HG02642 (cell line): ENCODE measurements at regions not wholly inside any gene's neighbourhood (a gene's known extent, or its start where the extent isn't known, plus 50 kb on each side); places are given as distances from the start of the nearest gene placed in this dataset.

ENCODE experiments used
- ATAC-seq: cut with Tn5 transposase; IDR thresholded peaks from one replicate; pipeline ENCODE4 v1.9.1; 2021; ENCODE audit warnings: mild to moderate bottlenecking; ENCODE audit not compliant: unreplicated experiment, poor library complexity

DNA sequence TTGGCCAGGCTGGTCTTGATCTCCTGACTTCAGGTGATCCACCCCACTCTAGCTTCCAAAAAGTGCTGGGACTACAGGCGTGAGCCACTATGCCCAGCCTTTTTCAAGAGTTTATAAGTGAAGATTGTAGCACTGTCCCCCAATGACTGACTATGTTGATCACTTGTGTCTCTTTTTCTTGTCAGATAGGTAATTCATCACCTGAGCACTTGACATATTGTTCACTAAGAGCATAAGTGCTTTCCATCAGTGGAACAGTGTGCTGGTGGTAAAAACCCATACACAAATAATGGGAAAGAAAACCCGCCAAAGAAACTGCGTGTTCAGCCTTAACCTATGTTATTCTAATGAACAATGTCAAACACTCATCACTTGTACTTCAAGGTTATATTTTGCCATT lies 414.4 kb upstream of the CDH7 start:
- ATAC-seq, result no peak

DNA sequence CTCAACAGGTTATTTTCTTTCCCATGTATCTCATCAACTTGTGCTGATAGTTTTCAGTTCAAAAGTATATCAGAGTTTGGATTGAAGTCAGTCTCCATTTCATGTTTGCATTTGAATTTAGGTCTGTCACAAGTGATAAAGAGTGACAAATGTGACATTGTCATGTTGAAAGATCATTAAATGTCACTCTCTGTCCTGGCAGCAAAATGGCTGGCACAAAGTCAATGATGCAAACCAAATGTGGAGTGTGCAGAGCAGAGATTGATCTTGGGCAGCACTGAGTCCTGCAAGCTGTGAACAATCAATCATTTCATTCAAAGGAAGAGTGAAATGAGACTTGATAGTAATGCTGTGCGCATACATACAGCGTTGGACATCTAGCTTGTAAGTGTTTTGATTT lies 421.8 kb upstream of the CDH7 start:
- ATAC-seq, result no peak

DNA sequence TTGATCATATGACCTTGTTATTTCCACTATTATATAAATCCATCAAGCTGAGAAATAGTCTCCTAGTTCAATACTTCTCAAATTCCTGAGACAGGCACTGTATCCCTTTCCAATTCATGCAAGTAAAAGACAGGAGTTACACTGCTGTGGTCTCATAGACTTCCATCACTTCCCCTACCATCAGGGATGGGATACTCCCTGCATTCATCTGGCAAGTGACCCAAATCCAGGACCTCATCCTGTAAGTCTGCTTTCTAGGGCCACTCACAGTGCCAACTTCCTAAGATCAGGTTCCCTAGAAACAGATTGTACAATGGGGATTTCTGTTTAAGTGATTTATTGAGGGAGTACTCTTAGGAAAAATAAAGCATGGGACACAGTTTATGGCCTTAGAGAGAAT lies 424.0 kb upstream of the CDH7 start:
- ATAC-seq, result no peak

DNA sequence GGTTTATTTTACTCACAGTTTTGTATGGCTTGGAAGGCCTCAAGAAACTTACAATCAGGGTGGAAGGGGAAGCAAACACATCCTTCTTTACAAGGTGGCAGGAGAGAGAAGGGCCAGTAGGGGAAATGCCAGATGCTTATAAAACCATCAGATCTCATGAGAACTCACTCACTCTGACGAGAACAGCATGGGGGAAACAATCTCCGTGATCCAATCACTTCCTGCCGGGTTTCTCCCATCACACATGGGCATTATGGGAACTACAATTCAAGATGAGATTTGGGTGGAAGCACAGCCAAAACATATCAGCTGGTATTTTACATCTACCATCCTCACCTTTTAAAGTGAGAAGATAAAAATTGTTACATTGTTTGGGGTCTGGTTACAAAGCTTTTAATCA lies 427.9 kb upstream of the CDH7 start:
- ATAC-seq, result no peak

DNA sequence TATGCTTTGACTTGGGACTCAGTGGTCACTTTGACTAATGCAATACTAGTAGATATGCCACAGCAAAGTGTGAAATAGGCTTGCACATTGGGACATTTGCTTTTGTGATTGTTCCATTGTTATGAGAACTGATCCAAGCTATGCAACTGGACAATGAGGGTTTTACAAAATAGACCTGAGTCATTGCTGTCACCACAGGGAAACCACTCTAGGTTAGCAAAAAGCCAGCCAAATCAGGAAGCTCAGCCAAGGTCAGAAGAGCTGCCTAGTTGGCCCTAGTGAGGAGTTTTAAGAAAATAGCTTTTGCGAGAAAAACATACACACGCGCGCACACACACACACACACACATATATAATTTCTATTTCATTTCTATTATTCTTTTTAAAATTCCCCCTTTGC lies 452.4 kb upstream of the CDH7 start:
- no peak for ATAC-seq

DNA sequence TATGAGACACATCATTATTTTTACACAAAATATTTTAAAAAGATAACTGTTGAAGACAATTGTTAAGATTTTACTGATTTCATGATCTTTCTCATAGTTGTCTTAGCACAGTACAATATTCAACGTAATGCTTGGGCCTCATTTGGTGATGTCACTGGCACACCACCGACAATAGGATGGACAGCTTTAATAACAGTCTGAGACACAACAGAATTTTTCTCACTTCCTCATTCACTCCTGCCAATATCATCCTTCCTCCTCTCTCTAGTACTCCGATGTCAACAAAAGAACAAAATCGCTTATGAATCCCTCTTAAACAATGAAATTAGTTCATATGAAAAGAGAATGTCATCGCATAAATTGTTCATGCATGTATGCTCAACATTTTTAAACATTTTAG lies 461.9 kb upstream of the CDH7 start:
- ATAC-seq, result no peak

DNA sequence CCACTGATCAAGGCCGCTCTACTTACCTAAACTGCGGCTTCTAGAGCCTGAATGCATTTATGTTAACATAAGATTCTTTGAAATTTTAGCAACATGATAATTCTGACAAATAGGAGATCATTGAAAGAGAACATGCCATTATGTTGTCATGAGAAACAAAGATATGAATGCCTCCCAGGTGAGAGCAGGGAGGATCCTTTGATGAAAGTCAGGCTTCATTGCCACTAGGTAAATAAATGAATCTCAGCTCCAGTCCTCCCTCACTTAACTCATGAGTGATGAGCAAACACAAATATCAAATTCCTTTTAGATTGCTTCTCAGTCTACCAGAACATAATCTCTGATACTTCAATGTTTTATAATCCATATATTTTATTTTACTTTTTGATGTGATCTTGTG lies 463.2 kb upstream of the CDH7 start:
- ATAC-seq, result no peak

DNA sequence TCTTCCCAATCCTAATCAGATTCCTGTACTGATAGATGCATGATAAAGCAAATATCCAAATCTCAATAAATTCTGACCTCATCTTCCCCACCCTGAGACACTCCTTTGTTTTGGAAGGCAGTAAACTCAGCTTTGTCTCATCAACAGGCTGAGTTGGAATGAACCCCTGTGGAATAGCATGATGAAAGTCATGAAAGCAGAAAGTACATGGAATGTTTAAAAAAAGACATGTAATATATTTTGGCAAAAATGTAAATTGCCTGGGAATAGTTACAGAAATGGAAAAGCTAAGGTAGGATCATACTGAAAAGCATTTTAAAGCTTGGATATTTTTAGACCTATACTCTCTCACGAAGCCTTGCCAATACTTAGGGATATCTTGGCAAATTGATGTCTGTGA lies 468.7 kb upstream of the CDH7 start:
- no peak for ATAC-seq

DNA sequence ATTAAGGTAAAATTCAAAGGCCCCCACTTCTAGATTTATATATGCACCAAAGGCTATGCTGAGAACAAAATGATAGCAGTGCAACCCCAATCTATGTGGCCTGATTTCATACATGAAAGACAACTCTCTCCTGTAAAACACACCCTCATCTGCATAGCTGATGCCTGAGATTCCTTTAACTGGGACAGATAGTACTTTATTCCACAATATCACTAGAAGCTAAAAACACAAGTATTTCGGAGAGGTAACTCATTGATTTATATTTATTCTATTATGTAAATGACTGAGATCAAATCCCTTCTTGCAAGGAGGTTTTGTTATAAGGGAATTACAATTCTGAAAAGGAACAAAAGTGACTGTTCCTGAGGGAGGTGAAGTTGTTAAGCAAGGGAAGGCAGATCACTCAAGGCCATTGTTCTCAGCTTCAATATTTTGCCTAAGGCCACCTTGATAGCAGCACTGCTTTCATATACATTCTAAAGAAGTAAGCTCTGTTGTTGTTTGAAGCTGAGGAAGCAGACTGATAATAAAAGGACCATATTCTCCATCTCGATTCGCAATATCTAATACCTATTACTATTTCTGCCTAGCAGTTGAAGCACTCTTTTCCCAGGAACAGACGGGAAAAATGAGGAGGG lies 471.0 kb upstream of the CDH7 start:
- no peak for ATAC-seq

DNA sequence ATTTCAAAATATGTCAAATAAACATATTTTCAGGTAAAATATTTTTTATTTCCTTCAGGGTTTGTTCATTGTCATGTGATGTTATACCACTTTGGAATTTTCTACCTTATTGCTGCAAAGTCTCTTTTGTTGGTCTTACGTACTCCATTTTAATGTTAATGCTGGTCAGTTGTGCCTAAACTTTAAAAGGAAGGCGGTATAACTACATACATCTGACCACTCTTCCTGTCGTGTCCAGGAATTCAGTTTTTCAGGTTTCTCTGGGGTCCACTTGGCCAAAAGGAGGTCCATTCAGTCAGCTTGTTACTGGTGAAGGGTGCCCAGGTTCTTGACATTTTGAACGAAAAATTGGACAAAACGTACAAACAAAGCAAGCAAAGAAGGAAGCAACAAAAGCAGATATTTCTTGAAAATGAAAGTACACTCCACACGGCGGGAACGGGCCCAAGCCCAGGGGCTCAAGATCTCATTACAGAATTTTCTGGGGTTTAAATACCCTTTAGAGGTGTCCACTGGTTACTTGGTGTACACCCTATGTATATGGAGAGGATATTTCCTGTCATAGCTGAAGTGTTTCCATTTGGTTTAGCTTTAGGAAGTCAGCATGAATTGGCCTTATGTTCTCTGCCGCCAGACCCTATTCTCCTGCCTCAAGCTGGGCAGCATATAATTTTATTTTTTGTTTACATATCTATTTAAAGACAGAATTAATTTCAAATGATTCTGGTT lies 471.7 kb upstream of the CDH7 start:
- ATAC-seq, result no peak

DNA sequence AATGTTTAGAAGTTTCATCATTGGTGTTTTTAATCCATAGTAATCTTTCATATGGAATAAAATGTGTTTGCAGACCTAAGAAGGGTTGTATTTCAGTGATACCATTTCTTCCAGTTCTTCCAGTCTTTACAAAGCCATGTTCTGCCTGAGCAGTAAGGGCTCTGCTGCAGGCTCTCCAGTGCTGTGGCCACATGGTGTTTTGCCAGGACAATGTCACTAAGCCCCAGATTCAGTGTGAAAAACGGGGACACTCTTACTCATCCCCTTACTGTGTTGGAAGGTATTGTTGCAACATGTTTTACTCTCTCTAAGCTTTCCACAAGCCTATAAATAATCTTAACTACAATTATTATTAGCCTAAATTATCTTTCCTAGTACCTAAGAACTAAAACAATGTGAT lies 481.4 kb upstream of the CDH7 start:
- no peak for ATAC-seq

DNA sequence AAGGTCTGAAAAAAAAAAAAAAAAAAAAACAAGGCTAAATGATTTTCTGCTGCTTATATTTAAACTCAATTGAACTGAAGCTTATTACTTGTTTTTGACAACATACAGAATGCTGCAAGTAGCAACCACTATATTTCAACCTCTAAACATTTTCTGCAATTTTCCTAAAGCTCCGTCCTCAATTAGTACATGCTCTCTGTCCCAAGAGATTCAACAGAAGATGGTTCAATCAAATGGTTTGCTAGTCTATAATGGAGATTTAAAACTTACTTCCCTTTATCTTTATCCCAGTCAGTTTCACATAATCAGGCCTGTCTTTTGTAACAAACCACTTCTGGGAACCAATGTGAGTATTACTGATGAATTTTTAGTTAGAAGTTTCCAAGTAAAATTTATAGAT lies 485.1 kb upstream of the CDH7 start:
- ATAC-seq, result no peak

DNA sequence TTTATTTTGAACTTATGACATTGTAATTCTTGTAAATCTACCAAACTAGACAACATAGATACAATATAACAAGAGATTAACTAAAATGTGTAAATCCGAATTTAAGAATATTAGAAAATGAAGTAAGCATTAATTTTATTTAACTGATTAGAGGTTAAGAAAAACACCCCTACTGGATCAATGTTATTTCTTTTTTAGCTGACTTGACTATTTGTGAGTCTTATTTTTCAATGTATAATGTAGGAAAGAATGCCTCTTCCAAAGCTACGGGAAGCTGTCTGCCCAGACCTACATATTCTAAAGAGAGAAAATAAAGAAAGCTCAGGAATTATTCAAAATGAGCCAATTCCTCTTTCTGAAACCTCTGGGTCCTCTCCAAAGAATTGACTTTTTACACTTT lies 490.8 kb upstream of the CDH7 start:
- no peak for ATAC-seq

DNA sequence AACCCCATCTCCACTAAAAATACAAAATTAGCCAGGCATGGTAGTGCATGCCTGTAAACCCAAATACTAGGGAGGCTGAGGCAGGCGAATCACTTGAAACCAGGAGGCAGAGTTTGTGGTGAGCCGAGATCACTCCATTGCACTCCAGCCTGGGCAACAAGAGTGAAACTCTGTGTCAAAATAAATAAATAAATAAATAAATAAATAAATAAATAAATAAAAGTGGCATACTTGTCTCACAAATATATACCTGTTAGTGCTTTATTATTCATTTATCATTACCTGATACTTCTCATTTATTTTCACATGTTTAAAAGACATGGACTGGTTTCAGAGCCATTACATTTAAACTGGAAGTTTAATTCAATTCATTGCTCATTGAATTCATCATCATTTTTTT lies 491.4 kb upstream of the CDH7 start:
- no peak for ATAC-seq

DNA sequence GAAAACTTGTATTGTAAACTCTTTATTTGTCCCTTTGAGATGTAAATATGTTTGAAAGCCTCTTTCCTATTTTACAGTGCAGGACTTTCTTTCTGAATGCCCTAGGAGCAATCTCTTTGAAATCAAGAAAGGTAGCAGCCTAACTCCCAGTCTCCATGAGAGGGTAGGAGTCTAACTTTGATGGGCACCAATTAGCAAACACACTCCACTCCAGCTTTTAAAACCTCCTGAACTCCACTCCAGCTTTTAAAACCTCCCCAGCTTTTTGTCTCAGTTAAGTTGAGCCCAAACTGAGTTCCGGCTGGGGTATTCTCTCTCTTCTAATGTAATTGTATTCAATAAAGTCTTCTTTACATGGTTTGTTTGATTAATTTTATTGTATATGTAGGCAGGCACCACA lies 493.7 kb upstream of the CDH7 start:
- no peak for ATAC-seq

DNA sequence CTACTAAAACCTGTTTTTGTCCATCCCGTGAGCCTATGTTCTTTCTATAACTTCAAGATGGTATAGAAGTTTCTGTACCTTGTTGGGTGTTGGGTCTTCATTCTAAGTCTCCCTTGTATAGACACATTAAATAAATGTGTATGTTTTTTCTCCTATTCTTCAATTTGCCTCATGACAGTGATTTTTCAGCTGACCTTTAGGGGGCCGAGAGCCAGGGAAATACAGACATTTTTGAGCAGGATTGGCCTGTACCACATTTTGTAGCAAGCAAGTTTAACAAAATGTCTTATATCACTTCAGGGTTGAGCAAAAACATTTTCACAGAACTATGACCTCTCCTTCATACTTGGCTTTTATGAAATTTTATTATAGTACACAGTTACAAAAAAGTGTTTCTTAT lies 495.4 kb upstream of the CDH7 start:
- ATAC-seq, result no peak

DNA sequence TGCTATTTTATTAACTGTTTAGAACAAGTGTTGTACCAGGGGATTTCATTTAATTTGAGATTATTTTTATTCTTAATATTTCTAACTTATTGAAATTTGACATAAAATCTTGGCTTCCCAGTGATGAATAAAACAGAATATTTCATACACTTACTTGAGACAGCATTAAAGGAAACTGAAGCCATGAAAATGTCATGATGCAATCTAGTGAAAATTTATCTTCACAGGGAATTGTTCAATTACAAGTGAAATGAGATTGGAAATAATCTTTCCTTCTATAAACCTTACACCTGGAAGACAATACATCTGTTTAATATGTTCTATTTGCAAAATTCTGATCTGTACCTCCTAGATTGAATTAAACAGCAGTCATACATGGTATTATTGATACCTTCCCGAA lies 511.0 kb upstream of the CDH7 start:
- no peak for ATAC-seq

DNA sequence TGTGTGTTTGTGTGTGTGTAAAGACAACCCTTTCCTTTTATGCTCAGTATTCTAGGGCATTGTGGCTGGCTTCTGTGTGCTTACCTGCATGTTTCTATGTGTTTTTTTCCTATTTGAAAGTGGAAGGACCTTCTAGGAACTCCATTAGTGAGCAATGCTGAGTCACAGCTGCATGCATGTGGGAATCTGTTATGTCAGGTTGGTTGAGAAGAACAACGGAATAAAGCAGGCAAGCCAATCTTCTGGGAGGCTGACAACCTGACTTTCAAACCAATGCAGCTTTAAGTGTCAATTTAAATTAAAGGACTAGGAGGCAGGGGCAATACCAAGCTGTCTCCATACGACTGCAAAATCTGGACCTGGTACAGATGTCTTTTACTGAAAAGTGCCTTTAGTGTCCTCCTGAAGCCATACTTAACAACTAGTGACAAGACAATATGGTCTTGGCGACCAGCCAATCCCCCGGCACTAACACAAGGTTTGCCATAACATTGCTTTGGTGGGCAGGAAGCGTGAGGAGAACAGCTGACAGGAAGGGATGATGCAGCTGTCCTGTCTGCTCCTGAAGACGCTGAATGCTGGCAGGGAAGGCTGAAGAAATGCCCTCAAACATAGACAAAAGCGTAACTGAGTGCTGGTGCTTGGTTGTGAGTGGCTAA lies 514.7 kb upstream of the CDH7 start:
- no peak for ATAC-seq

DNA sequence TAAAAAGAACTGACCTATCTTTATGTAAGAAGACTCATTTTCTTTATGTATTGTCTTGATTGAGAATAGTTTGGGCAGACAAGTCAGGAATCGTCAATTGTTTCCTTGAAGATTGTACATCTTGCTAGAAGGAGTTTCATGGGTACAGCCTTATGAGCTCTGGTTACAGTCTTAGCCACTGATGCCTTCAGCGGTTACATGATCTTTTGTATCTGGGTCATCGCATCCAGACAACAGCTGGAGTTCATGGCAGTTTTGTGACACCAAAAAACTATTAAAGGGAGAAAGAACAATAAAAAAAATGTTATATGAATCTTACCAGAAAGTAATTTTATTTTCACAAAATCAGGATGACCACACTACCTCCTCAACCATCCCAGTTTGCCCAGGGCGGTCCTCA lies 520.5 kb upstream of the CDH7 start:
- no peak for ATAC-seq

DNA sequence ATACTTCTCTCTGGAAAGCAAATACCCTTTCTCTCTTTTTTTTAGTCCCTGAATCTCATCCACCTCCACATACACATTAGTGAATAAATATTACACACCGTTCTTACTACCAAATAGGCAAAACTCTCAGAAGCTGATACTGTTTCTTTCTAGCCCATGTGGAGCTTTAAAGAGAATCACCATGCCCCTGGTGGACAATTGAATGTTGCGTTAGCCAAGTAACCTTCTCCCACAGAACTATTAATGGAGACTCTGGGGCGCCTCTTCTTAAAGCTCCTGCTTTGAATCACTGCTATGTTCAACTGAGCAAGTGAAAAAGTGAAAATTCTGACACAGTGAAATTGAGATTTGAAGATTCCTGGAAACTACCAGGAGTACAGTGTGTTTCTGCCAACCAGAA lies 522.8 kb upstream of the CDH7 start:
- ATAC-seq, result no peak

DNA sequence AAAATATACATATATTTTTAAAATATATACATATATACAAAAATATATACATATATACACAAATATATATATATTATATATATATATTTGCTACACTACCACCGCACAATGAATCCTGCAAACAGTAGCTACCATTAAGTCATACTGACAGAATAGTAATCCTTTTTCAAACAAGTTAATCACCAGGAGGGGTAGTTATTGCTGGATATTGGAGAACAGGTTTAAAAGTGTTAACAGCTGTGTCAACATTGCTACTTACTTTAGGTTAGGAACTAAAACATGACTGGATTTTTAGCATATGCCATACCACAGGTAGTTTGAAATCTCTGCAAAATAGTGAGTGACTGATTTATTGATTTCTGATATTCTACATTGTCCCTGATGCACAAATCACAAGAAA lies 529.1 kb upstream of the CDH7 start:
- ATAC-seq, result no peak

DNA sequence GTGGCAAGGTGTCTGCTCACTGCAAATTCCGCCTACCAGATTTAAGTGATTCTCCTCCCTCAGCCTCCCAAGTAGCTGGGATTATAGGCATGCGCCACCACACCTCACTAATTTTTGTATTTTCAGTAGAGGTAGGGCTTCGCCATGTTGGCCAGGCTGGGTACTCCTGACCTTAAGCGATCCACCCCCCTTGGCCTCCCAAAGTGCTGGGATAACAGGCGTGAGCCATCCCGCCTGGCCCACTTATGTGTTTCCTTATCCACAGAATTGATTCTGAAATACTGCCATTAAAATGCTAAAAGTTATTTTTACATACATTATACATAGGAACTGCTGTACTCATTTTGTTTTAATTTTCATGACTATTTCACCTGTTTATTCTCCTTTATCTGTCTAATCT lies 529.7 kb upstream of the CDH7 start:
- ATAC-seq, result no peak
